Hepatocyte (in vitro differentiated cells): ENCODE measurements at regions not wholly inside any gene's neighbourhood (a gene's known extent, or its start where the extent isn't known, plus 50 kb on each side); places are given as distances from the start of the nearest gene placed in this dataset.

ENCODE experiments used
- DNase-seq: peaks from one replicate; pipeline ENCODE4 v3.0.0-alpha.2; 2016; ENCODE audit warnings: low spot score
- H2AFZ ChIP-seq: fragments of 200-600 bp; sonication (generic); 2 replicates; pipeline ENCODE4 v1.6.0; 2016; ENCODE audit warnings: antibody characterized with exemption, mild to moderate bottlenecking
- H3K27ac ChIP-seq: fragments of 200-600 bp; sonication (generic); 2 replicates; pipeline ENCODE4 v1.5.1; 2016; ENCODE audit warnings: mild to moderate bottlenecking
- H3K27me3 ChIP-seq: fragments of 200-600 bp; sonication (generic); 2 replicates; pipeline ENCODE4 v1.6.1; 2016
- H3K36me3 ChIP-seq: fragments of 200-600 bp; sonication (generic); replicated peaks from 2 replicates; pipeline ENCODE4 v1.5.1; 2016; ENCODE audit warnings: low read depth; ENCODE audit not compliant: insufficient read depth
- H3K4me1 ChIP-seq: fragments of 200-600 bp; sonication (generic); 2 replicates; pipeline ENCODE4 v1.5.1; 2016; ENCODE audit warnings: mild to moderate bottlenecking, moderate library complexity; ENCODE audit not compliant: insufficient read depth
- H3K4me2 ChIP-seq: fragments of 200-600 bp; sonication (generic); 2 replicates; pipeline ENCODE4 v1.6.0; 2016
- H3K4me3 ChIP-seq: fragments of 200-600 bp; sonication (generic); 2 replicates; pipeline ENCODE4 v1.5.1; 2016; ENCODE audit warnings: mild to moderate bottlenecking
- H3K79me2 ChIP-seq: fragments of 200-600 bp; sonication (generic); 2 replicates; pipeline ENCODE4 v1.6.0; 2017; ENCODE audit warnings: mild to moderate bottlenecking
- H3K9me2 ChIP-seq: fragments of 200-600 bp; sonication (generic); replicated peaks from 2 replicates; pipeline ENCODE4 v1.6.0; 2017; ENCODE audit warnings: mild to moderate bottlenecking; ENCODE audit not compliant: insufficient read depth
- H3K9me3 ChIP-seq: fragments of 200-600 bp; sonication (generic); 2 replicates; pipeline ENCODE4 v1.5.1; 2016; ENCODE audit warnings: low read depth, mild to moderate bottlenecking
- H4K20me1 ChIP-seq: fragments of 200-600 bp; sonication (generic); 2 replicates; pipeline ENCODE4 v1.6.0; 2016; ENCODE audit warnings: mild to moderate bottlenecking; ENCODE audit not compliant: insufficient read depth, poor library complexity, severe bottlenecking
- EZH2 ChIP-seq: fragments of 200-600 bp; sonication (generic); IDR thresholded peaks from 2 replicates; pipeline ENCODE4 v1.6.1; 2016; ENCODE audit warnings: antibody characterized with exemption, mild to moderate bottlenecking, borderline replicate concordance
- EZH2phosphoT487 ChIP-seq: fragments of 200-600 bp; sonication (generic); IDR thresholded peaks from one replicate; pipeline ENCODE4 v1.6.1; 2018; ENCODE audit warnings: antibody characterized with exemption, mild to moderate bottlenecking, low read depth, moderate library complexity; ENCODE audit not compliant: unreplicated experiment, severe bottlenecking
- WGBS: methylation state at CpG from one replicate; pipeline ENCODE4 v1.1.6; 2016; ENCODE audit warnings: low lambda C conversion rate; ENCODE audit errors: missing lambda C conversion rate; 5-methylcytosine and 5-hydroxymethylcytosine counted together
- TF ChIP-seq, protein P1 (sequence below): fragments of 200-600 bp; sonication (generic); IDR thresholded peaks from 2 replicates; pipeline ENCODE4 v1.5.1; 2016; ENCODE audit warnings: antibody characterized with exemption, mild to moderate bottlenecking; ENCODE audit not compliant: poor library complexity

DNA sequence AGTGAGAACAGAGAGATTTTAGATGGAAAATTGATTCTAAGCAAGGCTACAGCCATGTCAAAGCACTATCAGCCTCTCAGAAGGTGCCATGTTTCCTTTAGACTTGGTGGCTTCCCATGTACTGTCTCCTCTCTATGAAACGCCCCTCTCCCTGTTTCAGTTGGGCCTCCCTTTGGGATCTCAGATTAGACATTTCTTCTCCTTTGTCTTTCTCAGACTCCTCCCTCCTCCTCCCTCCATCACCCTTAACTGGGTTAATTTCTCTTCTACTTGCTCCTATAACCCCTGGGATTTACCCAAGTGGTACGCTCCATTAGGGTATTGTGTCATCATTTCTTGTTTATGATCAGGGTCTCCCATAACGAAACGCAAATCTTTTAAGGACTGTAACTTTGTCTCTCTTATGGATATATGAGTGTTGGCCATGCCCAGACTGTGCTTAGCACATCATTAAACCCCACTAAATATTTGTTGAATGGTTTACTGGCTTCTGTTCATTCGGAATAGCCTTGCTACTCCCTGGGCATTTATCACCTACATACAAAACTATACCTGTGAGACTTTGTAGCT lies 106.8 kb downstream of the FAM9B start:
- WGBS: 65% methylated on average over 5 of the region's 5 CpGs
- H3K27ac ChIP-seq: no peak overlapping the region
- no peaks in the 10 kb centered on the region for H3K27me3 ChIP-seq
- no peaks in the 10 kb centered on the region for H3K4me1 ChIP-seq
- H4K20me1 ChIP-seq: no peaks in the 10 kb centered on the region
- no peak for DNase-seq
- no peak overlapping the region for H2AFZ ChIP-seq
- no peak overlapping the region for H3K4me2 ChIP-seq
- TF ChIP-seq EZH2 (no peak), EZH2phosphoT487 (no peak)
- TF ChIP-seq, protein P1, sequence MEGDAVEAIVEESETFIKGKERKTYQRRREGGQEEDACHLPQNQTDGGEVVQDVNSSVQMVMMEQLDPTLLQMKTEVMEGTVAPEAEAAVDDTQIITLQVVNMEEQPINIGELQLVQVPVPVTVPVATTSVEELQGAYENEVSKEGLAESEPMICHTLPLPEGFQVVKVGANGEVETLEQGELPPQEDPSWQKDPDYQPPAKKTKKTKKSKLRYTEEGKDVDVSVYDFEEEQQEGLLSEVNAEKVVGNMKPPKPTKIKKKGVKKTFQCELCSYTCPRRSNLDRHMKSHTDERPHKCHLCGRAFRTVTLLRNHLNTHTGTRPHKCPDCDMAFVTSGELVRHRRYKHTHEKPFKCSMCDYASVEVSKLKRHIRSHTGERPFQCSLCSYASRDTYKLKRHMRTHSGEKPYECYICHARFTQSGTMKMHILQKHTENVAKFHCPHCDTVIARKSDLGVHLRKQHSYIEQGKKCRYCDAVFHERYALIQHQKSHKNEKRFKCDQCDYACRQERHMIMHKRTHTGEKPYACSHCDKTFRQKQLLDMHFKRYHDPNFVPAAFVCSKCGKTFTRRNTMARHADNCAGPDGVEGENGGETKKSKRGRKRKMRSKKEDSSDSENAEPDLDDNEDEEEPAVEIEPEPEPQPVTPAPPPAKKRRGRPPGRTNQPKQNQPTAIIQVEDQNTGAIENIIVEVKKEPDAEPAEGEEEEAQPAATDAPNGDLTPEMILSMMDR: no peak
- no peaks in the 10 kb centered on the region for H3K36me3 ChIP-seq
- H3K9me2 ChIP-seq: no peaks in the 10 kb centered on the region
- H3K4me3 ChIP-seq: no peak overlapping the region
- no peaks in the 10 kb centered on the region for H3K9me3 ChIP-seq
- no peaks in the 10 kb centered on the region for H3K79me2 ChIP-seq

DNA sequence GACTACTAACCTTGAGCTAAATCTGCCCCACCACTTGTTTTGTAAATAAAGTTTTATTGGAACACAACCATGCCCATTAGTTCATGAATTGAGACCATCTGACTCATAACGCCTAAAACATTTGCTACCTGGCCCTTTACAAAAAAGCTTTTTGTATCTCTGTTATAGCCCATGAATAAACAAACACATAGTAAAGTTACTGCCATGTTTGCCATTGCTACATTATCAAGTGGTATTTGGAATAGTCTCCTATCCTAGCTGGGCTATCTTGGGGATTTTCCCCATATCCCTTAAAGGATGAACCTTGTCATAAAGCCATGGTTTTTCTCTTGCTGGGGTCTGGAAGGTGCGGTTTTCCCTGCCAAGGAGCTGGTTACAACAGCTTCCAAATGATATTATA lies 112.3 kb downstream of the FAM9B start:
- WGBS: 55% methylated on average over 2 of the region's 2 CpGs
- Histone ChIP-seq H3K79me2 (no peaks in the 10 kb centered on the region), H3K9me2 (no peaks in the 10 kb centered on the region), H3K27me3 (no peaks in the 10 kb centered on the region), H2AFZ (no peak overlapping the region), H4K20me1 (no peaks in the 10 kb centered on the region), H3K36me3 (no peaks in the 10 kb centered on the region), H3K27ac (no peak overlapping the region), H3K9me3 (no peaks in the 10 kb centered on the region), H3K4me3 (no peak overlapping the region), H3K4me1 (no peaks in the 10 kb centered on the region), H3K4me2 (no peak overlapping the region)
- no peak for TF ChIP-seq EZH2phosphoT487
- TF ChIP-seq EZH2: no peak
- TF ChIP-seq, protein P1: no peak
- DNase-seq: no peak

DNA sequence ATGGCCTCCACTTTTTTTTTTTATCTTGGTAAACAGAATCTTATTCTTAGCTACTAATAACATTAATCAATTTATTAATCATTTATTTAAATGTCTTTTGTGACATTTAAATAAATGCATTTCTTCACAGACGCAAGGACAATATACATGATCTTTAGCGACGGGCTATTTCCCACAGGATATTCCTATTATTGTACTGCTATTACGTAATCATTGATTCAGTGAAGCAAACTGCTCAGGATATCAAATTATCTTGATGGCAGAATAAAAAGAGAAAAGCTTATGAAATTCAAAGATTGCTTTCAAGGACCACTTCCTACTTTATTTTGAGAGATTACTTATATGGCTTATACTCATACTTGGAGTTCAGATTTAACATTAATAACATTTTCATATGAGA lies 114.1 kb downstream of the FAM9B start:
- Histone ChIP-seq H3K27me3 (no peaks in the 10 kb centered on the region), H3K4me3 (no peak overlapping the region), H3K4me2 (no peak overlapping the region), H3K79me2 (no peaks in the 10 kb centered on the region), H3K9me3 (no peaks in the 10 kb centered on the region), H2AFZ (no peak overlapping the region), H3K27ac (no peak overlapping the region), H3K4me1 (no peaks in the 10 kb centered on the region), H3K9me2 (no peaks in the 10 kb centered on the region), H4K20me1 (no peaks in the 10 kb centered on the region), H3K36me3 (no peaks in the 10 kb centered on the region)
- WGBS: 92% methylated on average over 4 of the region's 4 CpGs
- no peak for TF ChIP-seq EZH2
- TF ChIP-seq, protein P1: no peak
- no peak for TF ChIP-seq EZH2phosphoT487
- no peak for DNase-seq

GRCh38 chrX:8916697-8917096 lies 115.5 kb upstream of the FAM9A start:
- Histone ChIP-seq H3K79me2 (no peaks in the 10 kb centered on the region), H3K4me3 (no peak overlapping the region), H3K27me3 (no peaks in the 10 kb centered on the region), H4K20me1 (no peaks in the 10 kb centered on the region), H3K9me3 (no peaks in the 10 kb centered on the region), H3K4me1 (no peaks in the 10 kb centered on the region), H3K27ac (no peak overlapping the region), H3K36me3 (no peaks in the 10 kb centered on the region), H2AFZ (no peak overlapping the region), H3K9me2 (no peaks in the 10 kb centered on the region), H3K4me2 (no peak overlapping the region)
- TF ChIP-seq, protein P1: no peak
- no peak for TF ChIP-seq EZH2phosphoT487
- no peak for TF ChIP-seq EZH2
- 62% methylated on average over 1 of the region's 1 CpG for WGBS
- DNase-seq: no peak
